GM20000 (cell line): ENCODE measurements at regions not wholly inside any gene's neighbourhood (a gene's known extent, or its start where the extent isn't known, plus 50 kb on each side); places are given as distances from the start of the nearest gene placed in this dataset.

Source experiments
- DNase-seq: peaks from one replicate; pipeline ENCODE4 v3.0.0; 2012; ENCODE audit warnings: low spot score
- CTCF ChIP-seq: IDR thresholded peaks from 2 replicates; pipeline ENCODE4 v1.5.1; 2012; ENCODE audit warnings: mild to moderate bottlenecking, control low read depth; ENCODE audit errors: extremely low read depth, missing control alignments

GRCh38 chr9:89963280-89963679 is 358.5 kb downstream of the GADD45G start:
- DNase-seq = no peak

GRCh38 chr9:89967527-89967926 is 362.7 kb downstream of the GADD45G start:
- TF ChIP-seq CTCF = no peak
- no peak for DNase-seq

More at GRCh38 chr9:89963280-89963679, 358.5 kb downstream of the GADD45G start:
- no peak for TF ChIP-seq CTCF

- DNase-seq = peak; percentile 45
- no peak for TF ChIP-seq CTCF
Observed at GRCh38 chr9:89969156-89969675, 364.4 kb downstream of the GADD45G start.

GRCh38 chr9:89969881-89970639 is 365.2 kb downstream of the GADD45G start:
- no peak for DNase-seq
- no peak for TF ChIP-seq CTCF

GRCh38 chr9:89970701-89971100 is 365.9 kb downstream of the GADD45G start:
- TF ChIP-seq CTCF = no peak
- DNase-seq = no peak

GRCh38 chr9:89972535-89972934 is 367.7 kb downstream of the GADD45G start:
- TF ChIP-seq CTCF = no peak

GRCh38 chr9:89974582-89974981 is 369.8 kb downstream of the GADD45G start:
- no peak for DNase-seq
- TF ChIP-seq CTCF = no peak

More at GRCh38 chr9:89972535-89972934, 367.7 kb downstream of the GADD45G start:
- DNase-seq = no peak
